ENCODE measurements at regions not wholly inside any gene's neighbourhood (a gene's known extent, or its start where the extent isn't known, plus 50 kb on each side); places are given as distances from the start of the nearest gene placed in this dataset.

DNA sequence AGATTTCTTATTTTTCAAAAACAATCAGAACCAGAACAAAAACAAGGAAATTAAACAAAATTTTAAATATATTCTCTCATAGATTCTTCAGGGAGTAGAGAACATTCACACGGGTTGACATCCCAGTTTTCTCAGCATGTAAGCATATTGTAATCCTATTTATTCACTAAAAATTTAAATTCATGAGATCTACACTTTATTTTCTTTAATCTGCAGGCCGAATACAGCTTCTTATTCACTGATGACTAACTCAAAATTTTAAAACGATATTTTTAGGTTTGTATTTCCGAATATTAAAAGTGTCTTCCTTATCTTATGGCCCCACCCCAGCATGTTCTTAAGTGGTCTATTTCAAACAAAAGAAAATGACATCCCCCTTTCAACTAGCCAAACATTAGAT lies 262.4 kb downstream of the MEIS1 start:
- H3K9me3 ChIP-seq: no peaks in the 10 kb centered on the region
- DNase-seq (no peak), ATAC-seq (no peak)
- H3K27me3 ChIP-seq: peaks cover 0 to 8% (median 0%) of the 10 kb centered on the region in 7 donors
- no peak overlapping the region for H3K4me3 ChIP-seq
- TF ChIP-seq, protein P1, sequence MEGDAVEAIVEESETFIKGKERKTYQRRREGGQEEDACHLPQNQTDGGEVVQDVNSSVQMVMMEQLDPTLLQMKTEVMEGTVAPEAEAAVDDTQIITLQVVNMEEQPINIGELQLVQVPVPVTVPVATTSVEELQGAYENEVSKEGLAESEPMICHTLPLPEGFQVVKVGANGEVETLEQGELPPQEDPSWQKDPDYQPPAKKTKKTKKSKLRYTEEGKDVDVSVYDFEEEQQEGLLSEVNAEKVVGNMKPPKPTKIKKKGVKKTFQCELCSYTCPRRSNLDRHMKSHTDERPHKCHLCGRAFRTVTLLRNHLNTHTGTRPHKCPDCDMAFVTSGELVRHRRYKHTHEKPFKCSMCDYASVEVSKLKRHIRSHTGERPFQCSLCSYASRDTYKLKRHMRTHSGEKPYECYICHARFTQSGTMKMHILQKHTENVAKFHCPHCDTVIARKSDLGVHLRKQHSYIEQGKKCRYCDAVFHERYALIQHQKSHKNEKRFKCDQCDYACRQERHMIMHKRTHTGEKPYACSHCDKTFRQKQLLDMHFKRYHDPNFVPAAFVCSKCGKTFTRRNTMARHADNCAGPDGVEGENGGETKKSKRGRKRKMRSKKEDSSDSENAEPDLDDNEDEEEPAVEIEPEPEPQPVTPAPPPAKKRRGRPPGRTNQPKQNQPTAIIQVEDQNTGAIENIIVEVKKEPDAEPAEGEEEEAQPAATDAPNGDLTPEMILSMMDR (IDR thresholded peaks at IDR 0.05): no peak
- 60 to 62% methylated on average over 4 of the region's 4 CpGs for WGBS, 2 donors
- intact Hi-C loops (cut with DNase I): no loop called here
- no peaks in the 10 kb centered on the region for H3K4me1 ChIP-seq
- H3K27ac ChIP-seq: no peak overlapping the region
- no peaks in the 10 kb centered on the region for H3K36me3 ChIP-seq

DNA sequence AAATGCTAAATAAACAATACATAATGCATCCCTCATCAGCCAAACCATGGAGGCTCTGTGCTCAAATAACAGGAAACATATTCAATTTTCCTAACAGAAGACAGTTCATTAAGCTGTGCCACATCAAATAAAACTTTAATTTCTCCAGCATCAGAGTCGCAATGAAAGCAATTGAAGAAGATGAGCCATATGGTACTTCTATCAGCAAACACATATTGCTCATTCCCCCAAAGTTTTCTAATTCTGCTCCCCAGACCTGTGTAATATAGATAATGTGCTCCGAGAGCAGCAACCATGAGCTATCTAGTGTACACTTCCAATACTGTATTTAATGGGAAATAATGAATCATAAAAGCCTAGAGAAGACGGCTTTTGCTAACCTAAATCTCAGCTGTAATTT lies 263.2 kb downstream of the MEIS1 start:
- ATAC-seq: no peak
- DNase-seq: no peak
- Histone ChIP-seq H3K9me3 (no peaks in the 10 kb centered on the region), H3K27ac (no peak overlapping the region), H3K36me3 (no peaks in the 10 kb centered on the region), H3K4me3 (no peak overlapping the region), H3K4me1 (no peaks in the 10 kb centered on the region), H3K27me3 (peaks cover 0 to 6% (median 0%) of the 10 kb centered on the region in 7 donors)
- WGBS, 2 donors: 66 to 83% methylated on average over 3 of the region's 3 CpGs
- TF ChIP-seq, protein P1 (IDR thresholded peaks at IDR 0.05): no peak
- intact Hi-C loops (cut with DNase I): no loop called here

DNA sequence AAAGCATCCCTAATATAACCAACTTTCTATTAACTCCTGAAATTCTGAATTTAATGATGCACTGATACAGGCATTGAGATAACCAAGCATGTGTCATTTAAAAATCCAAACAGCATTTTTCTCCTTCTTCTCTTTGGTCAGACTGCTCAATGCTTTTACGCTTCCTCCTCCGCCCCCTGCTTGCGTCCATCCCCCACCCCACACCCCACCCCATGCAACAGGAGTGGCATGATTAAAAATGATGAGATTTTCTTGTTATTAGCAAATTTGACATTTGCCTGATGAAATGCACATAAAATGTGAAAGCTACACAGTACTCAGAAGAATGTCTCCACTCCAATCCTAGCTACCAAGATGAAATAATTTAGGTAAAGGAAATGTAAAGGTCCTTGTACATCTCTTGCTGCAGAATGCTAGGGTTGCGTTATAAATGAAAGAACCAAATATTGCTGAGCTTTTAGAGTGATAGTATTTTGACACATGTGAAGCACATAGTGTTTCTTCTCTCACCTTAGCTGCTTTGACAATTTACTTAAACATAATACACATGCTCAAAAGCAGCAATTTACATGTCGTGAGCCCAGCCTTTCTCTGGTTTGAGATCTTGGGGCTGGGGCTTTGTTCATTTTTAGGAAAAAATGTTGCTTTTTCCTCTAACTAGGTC lies 263.8 kb downstream of the MEIS1 start:
- H3K36me3 ChIP-seq: no peaks in the 10 kb centered on the region
- no peak overlapping the region for H3K27ac ChIP-seq
- peaks cover 0 to 6% (median 0%) of the 10 kb centered on the region in 7 donors for H3K27me3 ChIP-seq
- TF ChIP-seq, protein P1 (IDR thresholded peaks at IDR 0.05): no peak
- H3K4me1 ChIP-seq: no peaks in the 10 kb centered on the region
- DNase-seq: no peak
- H3K9me3 ChIP-seq: no peaks in the 10 kb centered on the region
- WGBS, 2 donors: 81 to 82% methylated on average over 5 of the region's 5 CpGs
- intact Hi-C loops (cut with DNase I): no loop called here
- ATAC-seq: no peak
- H3K4me3 ChIP-seq: no peak overlapping the region

DNA sequence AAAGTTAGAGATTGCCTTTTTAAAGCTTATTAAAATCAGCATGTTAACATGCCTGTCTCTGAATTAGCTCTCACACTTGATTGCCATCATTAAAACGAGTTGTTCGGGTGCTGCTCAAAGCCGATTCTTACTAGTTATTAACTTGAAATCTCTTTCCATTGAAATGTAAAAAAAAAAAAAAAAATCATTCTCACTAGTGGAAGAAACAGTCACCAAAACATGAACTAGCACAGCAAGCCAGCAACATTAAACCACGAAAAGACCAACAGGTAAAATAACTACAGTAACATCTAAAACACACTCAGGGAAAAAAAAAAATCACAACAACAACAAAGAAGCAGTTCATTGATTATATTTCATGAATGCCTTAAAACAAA lies 264.5 kb downstream of the MEIS1 start:
- 85 to 91% methylated on average over 4 of the region's 4 CpGs for WGBS, 2 donors
- Histone ChIP-seq H3K36me3 (no peaks in the 10 kb centered on the region), H3K4me1 (no peaks in the 10 kb centered on the region), H3K9me3 (no peaks in the 10 kb centered on the region), H3K4me3 (no peak overlapping the region), H3K27ac (no peak overlapping the region), H3K27me3 (peaks cover 0 to 6% (median 0%) of the 10 kb centered on the region in 7 donors)
- TF ChIP-seq, protein P1 (IDR thresholded peaks at IDR 0.05): no peak
- DNase-seq: no peak
- intact Hi-C loops (cut with DNase I): no loop called here
- ATAC-seq: no peak
